HG02981 (cell line): ENCODE measurements at regions not wholly inside any gene's neighbourhood (a gene's known extent, or its start where the extent isn't known, plus 50 kb on each side); places are given as distances from the start of the nearest gene placed in this dataset.
"Not testable (repeated sequence)": the region's sequence is repeated elsewhere in the genome, so short reads cannot be mapped to it uniquely, and the experiment has no call there.

Source experiments
- ATAC-seq: cut with Tn5 transposase; IDR thresholded peaks from one replicate; pipeline ENCODE4 v1.9.1; 2021; ENCODE audit warnings: mild to moderate bottlenecking, moderate library complexity; ENCODE audit not compliant: unreplicated experiment

GRCh38 chr1:168457296-168457695, 86.5 kb downstream of the XCL2 start:
- not testable (repeated sequence) for ATAC-seq

- ATAC-seq: no peak
Measured at GRCh38 chr1:168455764-168456163, 88.0 kb downstream of the XCL2 start.

GRCh38 chr1:168454211-168454815, 89.5 kb downstream of the XCL2 start:
- no peak for ATAC-seq

- ATAC-seq: no peak
Measured at GRCh38 chr1:168453056-168453455, 90.7 kb downstream of the XCL2 start.

GRCh38 chr1:168452329-168452728, 91.5 kb downstream of the XCL2 start:
- no peak for ATAC-seq

GRCh38 chr1:168447871-168448270, 95.9 kb downstream of the XCL2 start:
- ATAC-seq: no peak

GRCh38 chr1:168446081-168446480, 97.7 kb downstream of the XCL2 start:
- ATAC-seq: no peak

- ATAC-seq: no peak
Measured at GRCh38 chr1:168443899-168444298, 99.9 kb downstream of the XCL2 start.

- ATAC-seq: no peak
Measured at GRCh38 chr1:168443356-168443755, 100.4 kb downstream of the XCL2 start.

- ATAC-seq: no peak
Measured at GRCh38 chr1:168442931-168443330, 100.9 kb downstream of the XCL2 start.

- ATAC-seq: no peak
Measured at GRCh38 chr1:168441745-168442144, 102.1 kb downstream of the XCL2 start.

- ATAC-seq: peak; percentile 77
Measured at GRCh38 chr1:168439456-168440375, 104.1 kb downstream of the XCL2 start.

GRCh38 chr1:168438626-168439025, 105.2 kb downstream of the XCL2 start:
- no peak for ATAC-seq

GRCh38 chr1:168437821-168438220, 106.0 kb downstream of the XCL2 start:
- ATAC-seq: no peak

GRCh38 chr1:168435439-168435838, 108.4 kb downstream of the XCL2 start:
- ATAC-seq: no peak

- ATAC-seq: no peak
Measured at GRCh38 chr1:168433238-168433637, 110.6 kb downstream of the XCL2 start.

- ATAC-seq: no peak
Measured at GRCh38 chr1:168431882-168432281, 111.9 kb downstream of the XCL2 start.

- no peak for ATAC-seq
Measured at GRCh38 chr1:168430321-168430720, 113.5 kb downstream of the XCL2 start.

- no peak for ATAC-seq
Measured at GRCh38 chr1:168428063-168428731, 115.6 kb downstream of the XCL2 start.

GRCh38 chr1:168427051-168427450, 116.7 kb downstream of the XCL2 start:
- no peak for ATAC-seq

- no peak for ATAC-seq
Measured at GRCh38 chr1:168424281-168424680, 119.5 kb downstream of the XCL2 start.
